GM19324 (cell line): ENCODE measurements at regions not wholly inside any gene's neighbourhood (a gene's known extent, or its start where the extent isn't known, plus 50 kb on each side); places are given as distances from the start of the nearest gene placed in this dataset.

Experiments used
- ATAC-seq: cut with Tn5 transposase; IDR thresholded peaks from one replicate; pipeline ENCODE4 v1.9.1; 2021; ENCODE audit warnings: mild to moderate bottlenecking, moderate library complexity; ENCODE audit not compliant: unreplicated experiment, low FRiP score

DNA sequence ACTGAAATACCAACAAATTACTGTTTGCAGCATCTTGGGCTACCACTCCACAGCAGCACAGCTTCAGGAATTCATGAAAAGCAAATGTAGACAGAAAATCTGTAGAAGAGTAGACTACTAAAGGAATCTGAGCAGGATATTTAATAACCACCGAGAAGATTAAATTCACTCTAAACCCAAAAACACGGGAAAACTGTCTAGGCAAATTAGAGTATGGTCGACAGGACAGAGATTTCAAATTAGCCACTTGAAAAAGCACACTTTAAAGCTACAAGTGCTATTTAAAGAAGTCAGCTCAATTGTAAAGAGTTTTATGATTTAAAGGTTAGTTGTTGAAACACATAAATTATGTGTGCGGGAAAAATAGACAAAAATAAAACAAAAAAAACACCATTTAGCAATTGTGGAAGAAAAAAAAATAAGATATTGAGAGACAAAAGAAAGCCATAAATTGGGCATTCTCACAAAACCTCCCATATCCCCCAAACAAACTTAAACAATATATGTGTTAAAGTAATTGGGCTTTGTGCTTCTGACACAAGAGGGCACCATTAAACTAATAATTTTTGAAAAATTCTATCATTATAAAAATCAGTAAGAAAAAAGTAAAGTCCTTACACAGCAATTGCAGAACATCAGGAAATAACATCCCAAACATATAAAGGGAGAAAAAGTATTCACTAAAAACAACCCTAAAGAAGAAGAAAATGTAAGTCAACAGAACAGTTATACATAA, 880.8 kb downstream of the TECRL start:
- ATAC-seq = no peak

DNA sequence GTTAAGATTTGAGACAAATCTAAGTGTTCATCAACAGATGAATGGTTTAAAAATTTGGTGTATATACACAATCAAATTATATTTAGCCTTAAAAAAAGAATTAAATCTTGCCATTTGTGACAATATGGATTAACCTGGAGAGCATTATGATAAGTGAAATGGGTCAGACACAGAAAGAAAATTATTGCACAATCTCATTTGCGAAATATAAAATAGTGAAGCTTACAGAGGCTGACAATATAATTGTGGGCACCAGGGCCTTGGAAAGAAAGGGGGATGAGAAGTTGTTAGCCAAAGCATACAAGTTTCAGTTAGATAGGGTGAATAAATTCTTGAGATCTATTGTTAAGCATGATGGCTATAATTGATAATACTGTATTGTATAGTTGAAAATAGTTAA, 883.0 kb downstream of the TECRL start:
- ATAC-seq = no peak

DNA sequence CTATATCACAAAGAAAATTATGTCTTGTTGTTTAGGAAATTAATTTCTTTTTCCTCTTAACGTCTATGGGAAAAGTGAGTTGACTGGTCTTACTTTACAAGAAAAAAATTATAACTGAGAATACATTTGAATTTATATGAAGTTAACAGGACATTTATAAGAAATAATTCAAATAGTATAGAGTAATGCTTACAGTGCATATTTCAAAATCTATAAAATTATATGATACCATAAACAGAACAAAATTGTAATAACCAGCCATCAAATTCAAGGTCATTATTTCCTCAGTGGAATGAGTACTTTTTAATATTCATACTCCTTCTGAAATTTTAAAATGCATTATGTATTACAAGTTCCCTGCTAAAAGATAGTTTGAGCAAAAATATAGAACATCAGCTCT, 884.5 kb downstream of the TECRL start:
- no peak for ATAC-seq

DNA sequence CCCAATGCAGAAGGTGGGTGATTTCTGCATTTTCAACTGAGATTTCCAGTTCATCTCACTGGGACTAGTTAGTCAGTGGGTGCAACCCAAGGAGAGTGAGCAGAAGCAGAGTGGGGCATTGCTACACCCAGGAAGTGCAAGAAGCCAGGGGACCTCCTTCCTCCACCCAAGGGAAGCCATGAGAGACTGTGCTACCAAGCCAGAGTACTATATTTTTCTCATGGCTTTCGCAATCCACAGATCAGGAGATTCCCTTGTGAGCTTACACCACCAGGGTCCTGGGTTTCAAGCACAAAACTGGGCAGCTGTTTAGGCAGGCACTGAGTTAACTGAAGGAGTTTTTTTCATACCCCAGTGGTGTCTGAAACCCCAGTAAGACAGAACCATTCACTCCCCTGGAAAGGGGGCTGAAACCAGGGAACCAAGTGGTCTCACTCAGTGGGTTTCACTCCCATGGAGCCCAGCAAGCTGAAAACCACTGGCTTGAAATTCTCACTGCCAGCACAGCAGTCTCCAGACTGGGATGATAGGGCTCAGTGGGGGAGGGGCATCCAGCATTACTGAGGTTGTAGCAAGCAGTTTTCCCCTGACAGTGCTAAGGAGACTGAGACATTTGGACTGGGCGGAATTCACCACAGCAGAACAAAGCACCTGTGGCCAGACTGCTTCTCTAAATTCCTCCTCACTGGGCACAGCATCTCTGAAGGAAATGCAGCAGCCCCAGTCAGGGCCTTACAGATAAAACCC, 903.4 kb downstream of the TECRL start:
- no peak for ATAC-seq

DNA sequence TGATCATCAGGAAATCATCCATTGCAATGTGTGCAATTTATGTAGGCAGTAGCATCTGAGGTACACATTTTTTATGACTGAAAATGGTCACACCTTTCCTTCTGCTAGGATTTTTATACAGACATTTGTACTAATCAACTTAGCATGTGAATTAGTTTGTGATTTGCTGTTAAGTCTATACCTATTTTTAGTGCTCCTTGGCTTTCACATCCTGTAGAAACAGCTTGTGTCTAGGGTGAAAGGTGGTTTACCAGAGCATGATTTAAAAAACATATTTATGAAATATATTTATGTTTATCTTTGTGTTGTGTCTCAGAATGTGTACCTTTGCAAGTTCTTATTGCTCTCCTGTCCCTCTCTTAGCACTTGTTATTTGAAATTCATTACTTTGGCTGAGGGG, 916.0 kb downstream of the TECRL start:
- no peak for ATAC-seq

DNA sequence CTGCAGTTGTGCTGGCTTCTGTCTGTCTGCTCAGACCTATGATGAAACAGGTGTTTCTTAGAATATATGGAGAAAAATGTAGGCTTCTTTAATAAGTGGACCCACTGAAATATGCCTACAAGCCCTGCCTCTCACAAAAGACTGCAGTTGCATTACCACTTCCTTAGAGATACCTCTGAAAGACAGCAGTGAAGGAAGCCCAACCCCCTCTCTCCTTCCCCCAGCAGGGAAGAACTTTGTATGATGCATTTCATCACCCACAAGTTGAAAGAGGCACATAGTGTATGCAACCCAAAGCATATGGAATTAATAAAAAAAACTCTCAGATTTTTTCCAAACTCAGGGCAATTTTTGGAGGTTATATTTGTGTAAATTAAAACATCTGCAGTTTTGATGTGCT, 916.7 kb downstream of the TECRL start:
- no peak for ATAC-seq

DNA sequence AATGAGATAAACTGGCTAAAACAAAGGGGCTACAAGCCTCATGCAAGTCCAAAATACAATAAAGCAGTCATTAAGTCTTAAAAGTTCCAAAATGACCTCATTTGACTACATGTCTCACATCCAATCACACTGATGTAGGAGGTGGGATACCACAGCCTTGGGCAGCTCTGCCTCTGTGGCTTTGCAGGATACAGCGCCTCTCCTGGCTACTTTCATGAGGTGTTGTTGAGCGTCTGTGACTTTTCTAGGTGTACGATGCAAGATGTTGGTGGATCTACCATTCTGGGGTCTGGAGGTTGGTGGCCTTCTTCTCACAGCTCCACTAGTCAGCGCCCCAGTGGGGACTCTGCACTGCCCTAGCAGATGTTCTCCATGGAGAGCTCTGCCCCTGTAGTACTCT, 944.9 kb downstream of the TECRL start:
- ATAC-seq = no peak

DNA sequence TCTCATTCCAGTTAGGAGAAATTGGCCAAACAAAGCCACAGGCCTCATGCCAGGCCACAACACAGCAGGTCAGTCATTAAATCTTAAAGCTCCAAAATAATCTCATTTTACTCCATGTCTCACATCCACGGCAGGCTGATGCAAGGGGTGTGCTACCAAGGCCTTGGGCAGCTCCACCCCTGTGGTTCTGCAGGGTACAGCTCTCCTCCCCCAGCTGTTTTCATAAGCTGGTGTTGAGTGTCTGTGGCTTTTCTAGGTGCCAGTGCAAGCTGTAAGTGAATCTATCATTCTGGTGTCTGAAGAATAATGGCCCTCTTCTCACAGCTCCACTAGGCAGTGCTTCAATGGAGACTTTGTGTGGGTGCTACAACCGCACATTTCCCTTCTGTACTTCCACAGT, 949.2 kb downstream of the TECRL start:
- ATAC-seq = no peak

DNA sequence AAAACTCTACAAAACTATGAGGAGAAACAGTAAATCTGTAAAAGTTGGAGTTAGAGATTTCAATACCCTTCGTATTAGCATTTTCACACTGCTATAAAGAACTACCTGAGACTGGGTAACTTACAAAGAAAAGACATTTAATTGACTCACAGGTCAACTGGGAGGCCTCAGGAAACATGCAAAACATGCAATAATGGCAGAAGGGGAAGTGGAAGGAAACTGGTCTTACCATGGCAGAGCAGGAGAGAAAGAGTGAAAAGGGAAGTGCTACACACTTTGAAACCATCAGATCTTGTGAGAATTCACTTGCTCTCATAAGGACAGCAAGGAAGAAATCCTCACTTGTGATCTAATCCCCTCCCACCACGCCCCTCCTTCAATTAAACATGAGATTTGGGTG, 949.9 kb downstream of the TECRL start:
- no peak for ATAC-seq

DNA sequence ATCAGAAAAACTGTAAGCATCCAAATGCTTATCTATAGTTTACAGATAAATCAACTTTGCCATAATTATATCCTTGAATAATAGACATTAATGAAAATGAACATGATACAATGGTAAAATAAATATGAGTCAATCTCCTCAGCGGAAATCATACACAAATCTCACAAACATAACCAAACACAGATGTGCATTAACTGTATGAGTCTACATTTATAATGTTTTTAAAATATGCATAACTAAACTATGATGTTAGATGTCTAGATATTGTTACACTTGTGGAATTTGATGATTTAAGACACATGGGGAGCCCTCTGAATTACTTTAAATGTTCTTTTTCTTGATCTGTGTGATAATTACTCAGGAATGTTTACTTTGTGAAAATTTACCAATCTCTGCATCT, 951.2 kb downstream of the TECRL start:
- no peak for ATAC-seq

DNA sequence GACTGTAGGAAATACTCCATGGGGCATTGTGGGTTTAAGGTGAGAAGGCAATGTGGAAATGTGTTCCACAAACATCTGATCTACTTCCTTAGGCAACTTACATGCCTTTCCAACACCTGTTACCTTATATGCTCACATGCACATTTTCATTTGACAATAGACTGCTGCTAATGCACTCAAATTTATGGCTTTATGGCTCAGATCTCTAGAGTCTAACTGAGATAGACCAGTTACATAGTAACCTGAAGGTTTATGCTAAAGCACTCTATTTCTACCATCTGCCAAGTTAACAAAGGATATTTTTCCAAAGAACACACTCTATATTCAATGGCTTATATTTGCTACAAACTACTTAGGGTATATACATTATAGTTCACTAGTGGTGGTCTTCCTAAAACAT, 969.0 kb downstream of the TECRL start:
- no peak for ATAC-seq

DNA sequence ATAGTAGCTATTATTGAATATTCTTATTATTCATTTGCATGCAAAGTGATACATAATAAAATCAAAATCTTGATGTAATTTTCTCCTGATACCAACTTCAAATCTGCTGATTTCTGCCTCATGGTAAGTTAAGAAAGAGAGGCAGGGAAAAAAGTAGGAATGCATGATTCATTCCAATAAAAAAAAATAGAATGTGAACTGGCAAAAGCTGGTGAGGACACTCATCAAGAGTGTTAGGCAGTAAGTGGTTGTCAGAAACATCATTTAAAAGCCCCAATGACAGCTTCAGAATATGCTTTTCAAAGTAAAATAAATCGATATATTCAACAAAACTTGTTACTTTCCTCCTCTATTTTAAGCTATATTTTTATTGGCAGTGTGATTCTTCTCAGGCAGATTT, 979.1 kb downstream of the TECRL start:
- no peak for ATAC-seq

DNA sequence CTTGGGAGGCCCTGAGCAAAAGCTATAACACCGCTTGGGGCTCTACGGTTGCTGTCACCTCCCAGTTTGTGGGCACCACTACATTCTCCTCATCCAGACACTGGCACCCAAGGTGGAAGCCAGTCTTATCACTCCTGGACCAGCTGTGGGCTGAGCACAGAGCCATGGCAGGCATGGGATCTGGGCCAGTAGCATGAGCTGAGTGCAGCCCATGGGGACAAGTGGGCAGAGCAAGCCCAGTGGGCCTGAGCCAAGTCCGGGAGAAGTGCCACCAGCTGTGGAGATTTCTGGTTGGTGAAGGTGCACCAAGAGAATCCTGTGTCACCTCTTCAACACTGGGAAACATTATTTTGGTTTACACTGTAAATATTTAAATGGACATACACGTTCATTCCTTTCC, 1013.0 kb downstream of the TECRL start:
- no peak for ATAC-seq

DNA sequence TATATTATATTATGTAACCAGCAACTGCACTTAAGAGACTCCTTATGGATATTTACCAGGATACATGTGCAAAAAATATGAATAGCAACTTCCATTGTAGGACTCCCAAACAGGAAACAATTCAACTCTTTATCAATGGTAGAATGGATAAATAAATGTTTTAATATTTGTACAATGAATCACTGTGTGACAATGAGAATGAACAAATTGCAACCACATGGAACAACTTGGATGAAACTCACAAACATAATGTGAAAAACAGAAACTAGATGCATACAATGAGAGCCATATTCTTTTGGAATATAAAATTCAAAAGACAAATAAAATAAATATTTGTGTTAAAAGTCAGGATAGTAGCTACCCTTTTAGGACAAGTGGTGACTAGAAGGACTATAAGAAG, 1015.7 kb downstream of the TECRL start:
- ATAC-seq = no peak

DNA sequence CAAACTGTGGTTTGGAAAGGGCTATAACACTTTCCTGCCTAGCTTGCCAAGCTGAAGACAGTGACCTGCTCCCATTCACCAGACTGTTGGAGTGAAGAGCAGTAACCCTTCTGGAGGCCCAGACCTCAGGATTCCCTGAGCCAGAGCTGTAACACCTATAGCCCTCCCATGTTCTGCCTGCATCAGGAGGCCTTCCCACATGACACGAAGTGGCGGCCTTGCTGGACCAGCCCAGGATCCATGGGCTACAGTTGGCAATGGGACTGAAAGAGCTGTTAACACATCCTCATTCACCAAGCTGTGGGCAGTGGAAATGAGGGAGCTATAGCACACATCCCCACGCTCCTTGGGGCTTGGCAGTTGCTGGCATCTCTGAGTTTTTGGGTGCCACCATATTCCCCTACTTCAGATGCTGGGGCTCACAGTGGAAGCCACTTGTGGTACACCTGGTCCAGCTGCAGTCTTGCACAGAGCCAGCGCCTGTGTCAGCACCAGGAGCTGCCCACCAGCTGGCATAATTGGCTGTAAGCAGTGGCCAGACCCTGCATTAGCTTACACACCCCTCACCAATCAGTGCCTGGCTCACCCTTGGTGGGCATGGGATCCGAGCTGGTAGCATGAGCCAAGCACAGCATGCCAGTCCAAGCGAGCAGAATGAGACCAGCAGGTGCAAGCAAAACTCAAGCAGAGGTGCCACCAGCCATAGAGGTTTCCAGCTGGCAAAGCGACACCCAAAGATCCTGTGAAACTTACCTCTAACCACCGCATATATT, 1029.3 kb downstream of the TECRL start:
- no peak for ATAC-seq

DNA sequence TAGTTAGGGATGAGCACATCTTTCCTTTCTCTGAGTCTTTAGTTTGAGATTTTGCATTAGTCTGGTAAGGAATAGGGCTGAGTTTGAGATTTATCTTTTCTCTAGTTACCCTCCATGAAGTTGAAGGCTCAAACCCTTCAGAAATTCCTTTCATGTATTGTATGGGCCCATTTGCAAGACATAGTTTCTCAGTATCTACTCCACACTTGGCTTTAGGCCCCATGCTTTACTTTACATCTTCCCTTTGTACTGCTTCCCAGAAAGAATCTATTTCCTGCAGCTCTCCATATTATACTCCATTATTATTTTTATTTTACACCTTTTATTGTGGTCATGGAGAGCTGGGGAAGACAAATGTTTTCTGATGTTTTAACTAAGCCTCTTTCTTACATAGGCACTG, 1038.2 kb downstream of the TECRL start:
- no peak for ATAC-seq

DNA sequence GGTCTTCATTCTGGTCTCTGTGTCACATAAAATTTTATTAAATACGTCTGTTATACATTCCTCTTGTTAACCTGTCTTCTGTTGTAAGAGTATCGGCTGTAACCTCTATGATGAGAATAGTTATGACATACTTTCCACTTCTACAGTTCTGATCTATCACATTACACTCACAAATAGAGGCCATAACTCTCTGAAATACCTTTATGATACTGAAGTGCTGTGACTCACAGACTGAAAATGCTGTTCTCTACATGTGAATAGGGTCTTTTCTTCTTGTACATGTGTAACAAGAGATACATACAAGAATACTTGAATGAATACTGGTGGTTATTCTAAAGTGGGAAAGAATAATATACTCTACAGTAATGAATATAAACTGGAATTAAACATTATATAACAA, 1047.6 kb downstream of the TECRL start:
- no peak for ATAC-seq

DNA sequence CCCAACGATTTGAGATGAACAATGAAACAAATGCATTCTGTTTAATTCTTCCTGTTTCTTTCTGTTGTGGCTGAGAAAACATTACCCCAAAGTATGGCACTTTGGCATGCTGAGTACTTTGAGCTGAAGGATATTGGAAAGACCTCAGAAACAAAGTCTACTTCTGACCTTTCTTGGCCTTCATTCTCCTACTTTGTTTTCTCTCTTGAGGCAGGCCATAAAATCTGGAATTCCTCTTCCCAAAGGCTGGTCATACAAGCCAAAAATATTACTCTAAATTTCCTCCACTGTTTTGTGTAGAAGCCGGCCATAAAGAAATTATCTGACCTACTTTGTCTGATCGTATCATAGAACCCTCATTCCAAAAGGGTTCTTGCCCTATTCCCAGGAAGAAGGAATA, 1048.2 kb downstream of the TECRL start:
- no peak for ATAC-seq

DNA sequence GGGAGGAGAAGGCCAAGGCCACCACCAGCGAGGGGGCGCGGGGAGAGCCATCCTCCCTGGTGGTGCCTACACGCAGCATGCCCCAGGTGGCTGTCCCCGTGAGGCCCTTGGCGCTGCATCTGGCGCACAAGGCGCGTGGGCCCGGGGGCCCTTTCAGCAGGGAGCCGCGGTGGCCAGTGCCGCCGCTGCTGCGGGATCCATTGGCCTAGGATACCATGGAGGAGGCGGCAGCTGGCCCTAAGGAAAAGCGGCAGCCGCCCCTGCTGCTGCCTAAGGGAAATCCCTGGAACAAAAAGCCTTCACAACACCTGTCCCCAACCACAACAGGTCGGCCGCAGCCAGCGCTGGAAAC, 1059.6 kb downstream of the TECRL start:
- ATAC-seq = no peak

DNA sequence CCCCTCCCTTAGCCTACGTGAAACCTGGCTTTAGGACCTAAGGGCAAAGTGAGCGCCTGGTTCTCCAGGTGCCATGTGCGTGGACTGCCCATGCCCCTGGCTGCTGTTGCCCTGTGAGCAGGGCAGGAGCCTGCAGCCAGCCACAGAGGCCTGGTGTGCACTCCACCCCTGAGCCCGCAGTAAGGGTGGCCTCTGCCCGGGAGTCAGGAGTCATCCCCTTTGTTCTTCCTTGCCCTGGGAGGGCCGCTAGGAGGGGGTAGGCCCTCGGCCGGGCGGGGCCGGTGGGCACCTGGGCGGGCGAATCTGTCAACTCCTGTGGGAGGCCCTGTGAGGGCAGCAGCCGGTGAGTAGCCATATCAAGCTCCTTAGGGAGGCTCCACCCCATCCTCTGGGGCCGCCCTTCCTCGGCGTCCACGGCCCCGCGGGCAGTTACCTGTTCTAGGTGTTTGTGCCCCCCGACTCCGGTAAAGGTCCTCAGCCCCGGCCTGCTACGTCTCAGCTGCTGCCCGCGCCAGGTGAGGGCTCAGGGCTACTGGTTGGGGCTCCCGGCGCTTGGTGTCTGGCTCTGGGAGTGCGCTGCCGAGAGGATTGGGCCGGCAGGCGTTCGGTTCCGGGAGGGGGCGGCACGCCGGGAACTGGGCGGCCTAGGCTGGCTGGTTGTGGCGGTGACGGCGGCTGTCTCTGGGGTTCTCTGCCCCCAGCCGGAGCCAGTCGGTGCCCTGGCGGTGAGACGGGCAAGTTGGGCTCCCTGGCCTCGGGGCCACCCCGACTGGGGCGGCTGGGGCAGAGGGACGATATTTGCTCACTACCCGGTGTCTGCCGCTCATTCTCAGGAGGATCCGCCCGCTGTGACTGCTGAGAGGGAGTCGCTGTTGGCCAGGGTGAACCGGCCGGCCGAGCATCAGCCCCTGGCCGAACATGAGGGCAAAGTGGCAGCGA, 1060.2 kb downstream of the TECRL start:
- no peak for ATAC-seq

DNA sequence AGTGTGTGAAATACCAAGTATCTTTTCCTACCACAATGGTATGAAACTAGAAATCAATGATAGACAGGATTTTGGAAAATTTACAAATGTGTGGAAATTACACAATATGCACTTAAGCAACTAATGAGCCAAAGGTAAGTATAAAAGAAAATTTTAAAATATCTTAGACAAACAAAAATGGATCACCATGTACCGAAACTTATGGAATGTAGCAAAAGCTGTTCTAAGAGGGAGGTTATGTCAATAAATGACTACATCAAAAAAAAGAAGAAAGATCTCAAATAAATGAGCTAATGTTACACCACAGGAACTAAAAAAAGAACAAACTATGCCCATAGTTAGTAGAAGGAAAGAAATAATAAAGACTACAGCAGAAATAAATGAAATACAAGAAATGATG, 1084.1 kb downstream of the TECRL start:
- ATAC-seq = no peak
